Coronary artery (tissue), 2 donors: ENCODE measurements at regions not wholly inside any gene's neighbourhood (a gene's known extent, or its start where the extent isn't known, plus 50 kb on each side); places are given as distances from the start of the nearest gene placed in this dataset.
"Not testable (repeated sequence)": the region's sequence is repeated elsewhere in the genome, so short reads cannot be mapped to it uniquely, and the experiment has no call there.

ENCODE experiments used
- DNase-seq: peaks from one replicate; pipeline ENCODE4 v3.0.0-alpha.2; 2017; ENCODE audit warnings: low spot score
- H3K27ac ChIP-seq, 2 donors: fragments of 200-600 bp; sonication (generic); one replicate each; pipeline ENCODE4 v1.5.1; 2016 to 2019
- H3K4me3 ChIP-seq: fragments of 200-600 bp; sonication (generic); 2 replicates; pipeline ENCODE4 v1.5.1; 2016; ENCODE audit warnings: mild to moderate bottlenecking, moderate library complexity
- TF ChIP-seq, protein P1 (sequence below): fragments of 200-600 bp; sonication (generic); IDR thresholded peaks from one replicate; pipeline ENCODE4 v1.5.1; 2019; ENCODE audit warnings: antibody characterized with exemption

DNA sequence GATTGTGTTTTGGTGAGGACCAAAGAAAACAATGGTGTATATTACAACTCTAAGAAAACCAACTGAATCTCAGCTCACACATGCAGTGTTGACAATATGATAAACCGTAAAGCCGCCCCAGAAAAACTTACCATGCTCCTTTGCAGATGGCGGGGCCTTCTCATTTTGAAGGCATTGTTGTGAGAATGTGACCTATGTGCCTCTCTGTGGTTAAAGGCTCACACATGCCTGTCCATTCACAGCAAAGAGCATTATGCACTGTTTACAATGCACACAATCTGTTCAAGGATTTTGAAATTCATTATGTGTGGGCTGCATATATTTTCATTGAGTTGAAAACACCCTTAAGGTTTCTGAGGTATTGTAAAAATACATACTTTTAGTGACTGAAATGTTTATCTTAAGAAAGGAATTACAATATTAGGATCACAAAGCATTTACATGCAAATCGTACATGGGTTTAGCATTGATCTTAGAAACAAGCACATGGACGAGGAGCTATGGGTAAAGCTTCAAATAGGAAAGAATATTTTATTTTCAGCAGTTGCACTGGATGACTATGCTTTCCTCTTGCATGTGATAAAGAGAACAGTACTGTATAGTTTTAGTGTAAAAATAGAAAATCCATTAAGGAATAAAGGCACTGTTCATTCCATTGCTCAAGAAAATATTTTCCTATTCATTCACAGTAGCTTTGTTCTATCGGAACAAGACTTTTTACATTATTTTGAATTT is 334.3 kb downstream of the ARL4A start:
- Histone ChIP-seq H3K27ac (no peak overlapping the region), H3K4me3 (no peak overlapping the region)
- TF ChIP-seq, protein P1, sequence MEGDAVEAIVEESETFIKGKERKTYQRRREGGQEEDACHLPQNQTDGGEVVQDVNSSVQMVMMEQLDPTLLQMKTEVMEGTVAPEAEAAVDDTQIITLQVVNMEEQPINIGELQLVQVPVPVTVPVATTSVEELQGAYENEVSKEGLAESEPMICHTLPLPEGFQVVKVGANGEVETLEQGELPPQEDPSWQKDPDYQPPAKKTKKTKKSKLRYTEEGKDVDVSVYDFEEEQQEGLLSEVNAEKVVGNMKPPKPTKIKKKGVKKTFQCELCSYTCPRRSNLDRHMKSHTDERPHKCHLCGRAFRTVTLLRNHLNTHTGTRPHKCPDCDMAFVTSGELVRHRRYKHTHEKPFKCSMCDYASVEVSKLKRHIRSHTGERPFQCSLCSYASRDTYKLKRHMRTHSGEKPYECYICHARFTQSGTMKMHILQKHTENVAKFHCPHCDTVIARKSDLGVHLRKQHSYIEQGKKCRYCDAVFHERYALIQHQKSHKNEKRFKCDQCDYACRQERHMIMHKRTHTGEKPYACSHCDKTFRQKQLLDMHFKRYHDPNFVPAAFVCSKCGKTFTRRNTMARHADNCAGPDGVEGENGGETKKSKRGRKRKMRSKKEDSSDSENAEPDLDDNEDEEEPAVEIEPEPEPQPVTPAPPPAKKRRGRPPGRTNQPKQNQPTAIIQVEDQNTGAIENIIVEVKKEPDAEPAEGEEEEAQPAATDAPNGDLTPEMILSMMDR = no peak
- no peak for DNase-seq

DNA sequence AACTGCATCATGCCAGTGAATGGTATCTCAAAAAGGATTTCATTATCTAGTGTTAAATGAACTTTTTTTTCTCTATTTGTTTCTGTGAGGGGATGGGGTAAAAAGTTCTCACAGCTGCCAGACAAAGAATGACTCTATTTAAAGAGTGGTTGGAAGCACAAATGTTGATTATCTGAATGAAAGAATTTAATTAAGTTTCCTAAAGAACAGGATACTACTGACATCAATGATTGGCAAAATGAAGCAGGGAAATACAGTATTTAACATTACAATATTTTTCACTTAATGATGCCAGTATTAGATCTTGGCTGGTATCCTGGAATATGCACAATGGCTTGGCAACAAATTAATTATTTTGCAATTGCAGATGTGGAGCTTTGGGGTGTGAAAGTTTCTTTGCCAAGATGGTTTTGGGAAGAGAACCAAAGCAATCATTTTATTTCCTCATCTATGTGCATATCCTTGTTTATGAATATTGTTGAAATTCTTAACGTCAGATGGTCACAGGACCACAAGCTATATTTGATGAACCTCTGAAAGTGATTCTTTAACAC is 336.8 kb downstream of the ARL4A start:
- H3K4me3 ChIP-seq = no peak overlapping the region
- TF ChIP-seq, protein P1 = no peak
- no peak overlapping the region for H3K27ac ChIP-seq
- DNase-seq = no peak

DNA sequence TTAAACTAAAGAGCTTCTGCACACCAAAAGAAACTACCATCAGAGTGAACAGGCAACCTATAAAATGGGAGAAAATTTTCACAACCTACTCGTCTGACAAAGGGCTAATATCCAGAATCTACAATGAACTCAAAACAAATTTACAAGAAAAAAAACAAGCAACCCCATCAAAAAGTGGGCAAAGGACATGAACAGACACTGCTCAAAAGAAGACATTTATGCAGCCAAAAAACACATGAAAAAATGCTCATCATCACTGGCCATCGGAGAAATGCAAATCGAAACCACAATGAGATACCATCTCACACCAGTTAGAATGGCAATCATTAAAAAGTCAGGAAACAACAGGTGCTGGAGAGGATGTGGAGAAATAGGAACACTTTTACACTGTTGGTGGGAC is 337.6 kb downstream of the ARL4A start:
- H3K4me3 ChIP-seq, DNase-seq, H3K27ac ChIP-seq: not testable (repeated sequence)

DNA sequence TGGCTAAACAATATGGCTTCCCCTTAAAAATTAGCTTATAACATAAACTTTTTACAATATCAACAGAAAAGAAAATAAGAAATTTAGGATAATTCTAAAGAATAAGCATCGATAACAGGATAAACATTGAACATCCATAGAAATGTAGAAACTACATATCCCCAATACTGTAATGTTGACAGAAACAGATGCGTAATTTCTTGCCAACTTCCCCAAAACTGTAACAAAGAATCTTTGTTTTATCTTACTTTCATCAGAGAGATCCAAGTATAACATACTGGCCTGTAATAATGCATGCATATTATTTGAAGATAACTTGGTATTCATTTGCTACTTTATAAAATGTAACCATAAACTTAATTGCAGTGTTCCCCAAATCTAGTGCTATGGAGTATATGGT is 339.9 kb downstream of the ARL4A start:
- DNase-seq = no peak
- TF ChIP-seq, protein P1 = no peak
- no peak overlapping the region for H3K27ac ChIP-seq
- H3K4me3 ChIP-seq = no peak overlapping the region

DNA sequence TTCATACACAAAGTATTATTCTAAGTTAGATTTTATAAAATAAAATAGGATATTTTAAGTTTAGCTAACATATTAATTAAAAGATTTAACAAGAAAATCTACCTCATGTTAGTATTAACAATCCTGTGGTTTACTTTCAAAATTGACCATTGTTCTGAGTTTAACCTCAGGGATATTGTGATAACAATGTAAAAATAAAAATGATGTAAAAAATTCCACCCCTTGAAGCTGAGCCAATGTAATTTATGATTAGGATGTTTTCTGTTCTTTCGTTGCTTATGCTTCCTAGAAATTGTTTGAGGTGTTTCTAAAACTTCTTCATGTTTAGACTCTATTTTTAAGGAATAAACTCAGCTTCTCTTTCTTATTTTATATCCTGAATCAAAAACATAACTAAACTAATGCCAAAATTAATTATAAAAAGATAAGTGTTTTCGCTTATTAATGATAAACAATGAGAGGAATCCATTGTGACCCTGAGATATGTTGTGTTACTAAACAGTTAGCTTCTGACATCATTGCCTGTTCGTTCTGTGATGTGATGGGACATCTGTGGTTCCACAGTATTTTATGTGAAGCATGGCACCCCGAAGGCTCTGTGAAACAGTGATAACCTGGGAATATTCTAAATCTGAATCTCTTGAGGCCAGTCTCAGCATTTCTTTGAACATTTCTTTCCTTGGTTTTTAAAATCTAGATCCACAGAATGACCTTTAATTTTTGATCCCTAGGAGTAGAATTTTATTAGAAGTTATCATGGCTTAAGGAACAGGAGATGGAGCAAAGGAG is 340.8 kb downstream of the ARL4A start:
- TF ChIP-seq, protein P1 = no peak
- Histone ChIP-seq H3K27ac (no peak overlapping the region), H3K4me3 (no peak overlapping the region)
- DNase-seq = no peak

DNA sequence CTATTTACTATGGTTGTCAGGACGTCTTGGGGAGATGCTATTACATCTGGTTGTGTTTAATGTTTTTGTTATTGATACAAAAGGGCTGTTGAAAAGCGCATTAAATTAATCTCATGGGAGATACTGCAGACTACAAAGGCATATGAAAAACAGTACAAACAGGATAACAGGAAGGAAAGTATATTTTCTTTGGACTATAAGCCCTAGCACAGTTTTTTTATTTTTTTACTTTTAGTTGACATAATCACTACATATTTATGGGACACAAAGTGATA is 341.3 kb downstream of the ARL4A start:
- H3K27ac ChIP-seq = no peak overlapping the region
- no peak overlapping the region for H3K4me3 ChIP-seq
- TF ChIP-seq, protein P1 = no peak
- DNase-seq = no peak

DNA sequence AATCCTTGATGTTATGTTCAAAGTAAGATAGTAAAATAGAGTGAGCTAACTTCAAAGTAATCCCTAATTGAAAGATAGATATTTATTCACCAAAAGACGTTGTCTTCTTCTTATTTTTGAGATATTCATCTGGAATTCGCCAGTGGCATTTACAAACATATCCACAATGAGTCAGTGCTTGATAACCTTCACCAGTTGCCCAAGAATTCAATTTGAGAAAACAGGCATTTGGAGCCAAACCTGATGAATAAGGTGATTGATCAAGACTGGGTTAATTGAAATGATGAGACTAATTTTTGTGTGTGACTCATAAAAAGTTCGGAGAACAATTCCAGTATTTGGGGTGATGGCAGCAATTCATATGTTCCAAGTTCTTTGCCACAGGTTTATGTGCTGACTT is 344.0 kb downstream of the ARL4A start:
- no peak for DNase-seq
- TF ChIP-seq, protein P1 = no peak
- no peak overlapping the region for H3K27ac ChIP-seq

More for the DNA sequence above, 344.0 kb downstream of the ARL4A start:
- H3K4me3 ChIP-seq = no peak overlapping the region
